ENCODE measurements at regions not wholly inside any gene's neighbourhood (a gene's known extent, or its start where the extent isn't known, plus 50 kb on each side); places are given as distances from the start of the nearest gene placed in this dataset.

DNA sequence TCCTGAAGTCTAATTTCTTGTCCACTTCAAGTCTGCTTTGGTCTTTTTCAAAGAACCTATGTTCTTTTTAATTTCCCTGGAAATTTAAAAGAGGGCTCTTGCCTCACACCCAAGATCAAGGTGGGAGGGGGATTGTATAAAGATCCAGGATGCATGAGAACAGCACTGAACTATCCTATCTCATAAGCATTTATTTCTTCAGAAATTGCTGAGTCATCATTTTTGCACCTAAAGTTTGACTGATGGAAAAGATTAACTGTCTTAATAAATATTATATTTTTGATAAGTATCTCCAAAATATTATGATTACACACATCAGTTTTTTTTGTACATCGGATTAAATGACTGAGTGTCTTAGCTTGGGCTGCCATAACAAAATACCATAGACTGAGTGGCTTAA is 90.5 kb downstream of the RPS24 start:
- POLR2A ChIA-PET (ENCODE audit: unreplicated experiment): no interaction called here
- H3K9me3 ChIP-seq (ENCODE audit: insufficient read depth, low read depth): peaks cover 9% of the 10 kb centered on the region; the same call in 1 of the 2 replicates
- no TSS peak for BruUV-seq (replicated peaks)

DNA sequence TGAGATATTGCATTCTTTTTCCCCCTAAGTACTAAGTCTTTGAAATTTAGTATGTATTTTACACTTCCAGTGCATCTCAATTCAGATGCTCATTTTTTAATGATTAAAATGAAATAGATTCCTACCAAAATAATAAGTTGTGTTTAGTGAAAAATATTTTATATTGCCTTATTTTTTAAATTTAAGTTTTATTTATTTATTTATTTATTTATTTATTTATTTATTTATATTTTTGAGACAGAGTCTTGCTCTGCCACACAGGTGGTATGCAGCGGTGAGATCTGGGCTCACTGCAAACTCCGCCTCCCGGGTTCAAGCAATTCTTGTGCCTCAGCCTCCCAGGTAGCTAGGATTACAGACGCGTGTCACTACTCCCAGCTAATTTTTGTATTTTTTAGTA is 95.5 kb downstream of the RPS24 start:
- H4K20me1 ChIP-seq (ENCODE audit: insufficient read depth): no peaks in the 10 kb centered on the region
- H2AFZ ChIP-seq: no peak overlapping the region
- no peaks in the 10 kb centered on the region for H3K27me3 ChIP-seq (ENCODE audit: insufficient read depth, low read depth)
- DNase-seq: no peak
- no peaks in the 10 kb centered on the region for H3K9me3 ChIP-seq (ENCODE audit: insufficient read depth, low read depth)
- no peak overlapping the region for H3K4me3 ChIP-seq
- TF ChIP-seq, protein P1, sequence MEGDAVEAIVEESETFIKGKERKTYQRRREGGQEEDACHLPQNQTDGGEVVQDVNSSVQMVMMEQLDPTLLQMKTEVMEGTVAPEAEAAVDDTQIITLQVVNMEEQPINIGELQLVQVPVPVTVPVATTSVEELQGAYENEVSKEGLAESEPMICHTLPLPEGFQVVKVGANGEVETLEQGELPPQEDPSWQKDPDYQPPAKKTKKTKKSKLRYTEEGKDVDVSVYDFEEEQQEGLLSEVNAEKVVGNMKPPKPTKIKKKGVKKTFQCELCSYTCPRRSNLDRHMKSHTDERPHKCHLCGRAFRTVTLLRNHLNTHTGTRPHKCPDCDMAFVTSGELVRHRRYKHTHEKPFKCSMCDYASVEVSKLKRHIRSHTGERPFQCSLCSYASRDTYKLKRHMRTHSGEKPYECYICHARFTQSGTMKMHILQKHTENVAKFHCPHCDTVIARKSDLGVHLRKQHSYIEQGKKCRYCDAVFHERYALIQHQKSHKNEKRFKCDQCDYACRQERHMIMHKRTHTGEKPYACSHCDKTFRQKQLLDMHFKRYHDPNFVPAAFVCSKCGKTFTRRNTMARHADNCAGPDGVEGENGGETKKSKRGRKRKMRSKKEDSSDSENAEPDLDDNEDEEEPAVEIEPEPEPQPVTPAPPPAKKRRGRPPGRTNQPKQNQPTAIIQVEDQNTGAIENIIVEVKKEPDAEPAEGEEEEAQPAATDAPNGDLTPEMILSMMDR (conservative IDR thresholded peaks at IDR 0.05): no peak
- no peak overlapping the region for H3K4me2 ChIP-seq
- H3F3A ChIP-seq (ENCODE audit: insufficient read depth, low read depth): no peaks in the 10 kb centered on the region
- H3K27ac ChIP-seq: no peak overlapping the region
- H3K79me2 ChIP-seq (ENCODE audit: low read depth): no peaks in the 10 kb centered on the region
- no peaks in the 10 kb centered on the region for H3K4me1 ChIP-seq (replicated peaks; ENCODE audit: insufficient read depth)
- intact Hi-C loops (cut with micrococcal nuclease; ENCODE audit: unreplicated experiment): no loop called here
- ChIA-PET POLR2A (ENCODE audit: unreplicated experiment) (no interaction called here), CTCF (no interaction called here)
- no peaks in the 10 kb centered on the region for H3K9me2 ChIP-seq (ENCODE audit: insufficient read depth)
- H3K36me3 ChIP-seq (ENCODE audit: low read depth): no peaks in the 10 kb centered on the region
- no TSS peak for BruUV-seq (replicated peaks)

More for the DNA sequence above, 90.5 kb downstream of the RPS24 start:
- Histone ChIP-seq H3F3A (ENCODE audit: insufficient read depth, low read depth) (no peaks in the 10 kb centered on the region), H3K79me2 (ENCODE audit: low read depth) (no peaks in the 10 kb centered on the region), H3K4me1 (replicated peaks; ENCODE audit: insufficient read depth) (no peaks in the 10 kb centered on the region), H3K36me3 (ENCODE audit: low read depth) (no peaks in the 10 kb centered on the region), H4K20me1 (ENCODE audit: insufficient read depth) (no peaks in the 10 kb centered on the region), H3K4me2 (no peak overlapping the region), H3K27me3 (ENCODE audit: insufficient read depth, low read depth) (peaks cover 8% of the 10 kb centered on the region; the same call in 1 of the 2 replicates), H3K9me2 (ENCODE audit: insufficient read depth) (no peaks in the 10 kb centered on the region), H3K4me3 (no peak overlapping the region), H2AFZ (no peak overlapping the region), H3K27ac (no peak overlapping the region)
- TF ChIP-seq, protein P1 (conservative IDR thresholded peaks at IDR 0.05): no peak
- no peak for TF ChIP-seq EZH2 (IDR thresholded peaks at IDR 0.05; ENCODE audit: low read depth)
- CTCF ChIA-PET: no interaction called here
- DNase-seq: no peak
- intact Hi-C loops (cut with micrococcal nuclease; ENCODE audit: unreplicated experiment): no loop called here

DNA sequence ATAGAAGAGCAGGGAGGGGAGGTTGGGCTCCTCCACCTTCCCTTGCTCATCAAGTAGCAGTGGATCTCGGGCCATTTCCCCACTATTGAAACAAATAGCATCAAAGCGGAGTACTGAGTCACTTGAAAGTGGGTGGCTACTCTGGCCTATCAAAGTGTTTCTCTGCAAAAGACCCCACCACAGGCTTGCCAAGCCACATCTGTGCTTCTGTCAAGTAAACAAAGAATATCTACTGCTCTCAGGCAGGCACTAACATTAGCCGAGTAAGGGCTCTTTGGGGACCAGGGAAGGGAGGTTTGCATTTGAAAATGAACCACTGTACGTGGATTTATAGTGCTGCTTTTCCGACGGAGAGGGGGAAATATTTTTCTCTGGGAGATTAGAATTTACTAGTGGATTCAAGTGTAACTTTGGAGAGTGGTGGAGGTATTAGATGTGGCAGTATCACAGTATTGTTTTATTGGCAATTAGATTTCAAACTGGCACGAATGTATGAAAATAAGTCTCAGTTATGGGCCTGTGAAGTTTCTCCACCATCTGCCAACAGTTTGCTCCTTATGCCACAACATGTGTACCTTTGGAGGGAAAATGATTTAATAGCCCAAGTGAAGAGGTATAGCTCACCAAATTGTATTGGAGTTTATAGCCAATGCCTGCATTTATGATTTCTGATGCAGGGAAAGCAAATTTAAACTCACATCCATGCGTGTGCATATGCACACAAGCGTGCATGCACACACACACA is 97.5 kb downstream of the RPS24 start:
- intact Hi-C loops (cut with micrococcal nuclease; ENCODE audit: unreplicated experiment): no loop called here
- Histone ChIP-seq H3F3A (ENCODE audit: insufficient read depth, low read depth) (no peaks in the 10 kb centered on the region), H3K4me3 (no peak overlapping the region), H3K4me2 (no peak overlapping the region), H3K79me2 (ENCODE audit: low read depth) (no peaks in the 10 kb centered on the region), H3K27ac (no peak overlapping the region), H4K20me1 (ENCODE audit: insufficient read depth) (no peaks in the 10 kb centered on the region), H3K27me3 (ENCODE audit: insufficient read depth, low read depth) (no peaks in the 10 kb centered on the region), H2AFZ (no peak overlapping the region), H3K4me1 (replicated peaks; ENCODE audit: insufficient read depth) (no peaks in the 10 kb centered on the region; the same call in 1 of the 2 replicates), H3K9me2 (ENCODE audit: insufficient read depth) (no peaks in the 10 kb centered on the region), H3K9me3 (ENCODE audit: insufficient read depth, low read depth) (no peaks in the 10 kb centered on the region), H3K36me3 (ENCODE audit: low read depth) (no peaks in the 10 kb centered on the region)
- POLR2A ChIA-PET (ENCODE audit: unreplicated experiment): no interaction called here
- CTCF ChIA-PET: no interaction called here
- BruUV-seq (replicated peaks): no TSS peak
- no peak for DNase-seq
- TF ChIP-seq EZH2 (IDR thresholded peaks at IDR 0.05; ENCODE audit: low read depth): no peak
- TF ChIP-seq, protein P1 (conservative IDR thresholded peaks at IDR 0.05): no peak

All from PC-9 (cell line).